Inferior parietal cortex (tissue), 1 donor: ENCODE measurements at regions not wholly inside any gene's neighbourhood (a gene's known extent, or its start where the extent isn't known, plus 50 kb on each side); places are given as distances from the start of the nearest gene placed in this dataset.
"Not testable (repeated sequence)": the region's sequence is repeated elsewhere in the genome, so short reads cannot be mapped to it uniquely, and the experiment has no call there.

ENCODE experiments used
- DNase-seq: peaks from one replicate; pipeline ENCODE4 v3.0.0-alpha.2; 2016; ENCODE audit errors: extremely low spot score

- DNase-seq, result no peak
Observed at GRCh38 chr1:8228253-8228652, 89.7 kb upstream of the SLC45A1 start.

GRCh38 chr1:8227674-8228073 lies 90.2 kb upstream of the SLC45A1 start:
- DNase-seq, result not testable (repeated sequence)

GRCh38 chr1:8226747-8227146 lies 91.2 kb upstream of the SLC45A1 start:
- no peak for DNase-seq

- not testable (repeated sequence) for DNase-seq
Observed at GRCh38 chr1:8226024-8226423, 91.9 kb upstream of the SLC45A1 start.

GRCh38 chr1:8223526-8223925 lies 94.4 kb upstream of the SLC45A1 start:
- no peak for DNase-seq

GRCh38 chr1:8222789-8223188 lies 95.1 kb upstream of the SLC45A1 start:
- no peak for DNase-seq

- no peak for DNase-seq
Observed at GRCh38 chr1:8219530-8219929, 98.4 kb upstream of the SLC45A1 start.

- no peak for DNase-seq
Observed at GRCh38 chr1:8218351-8219092, 99.4 kb upstream of the SLC45A1 start.

- no peak for DNase-seq
Observed at GRCh38 chr1:8217809-8218208, 100.1 kb upstream of the SLC45A1 start.

GRCh38 chr1:8217011-8217711 lies 100.8 kb upstream of the SLC45A1 start:
- no peak for DNase-seq

GRCh38 chr1:8216005-8216404 lies 101.9 kb upstream of the SLC45A1 start:
- DNase-seq, result no peak

- no peak for DNase-seq
Observed at GRCh38 chr1:8214501-8215173, 103.3 kb upstream of the SLC45A1 start.

GRCh38 chr1:8213676-8214075 lies 104.2 kb upstream of the SLC45A1 start:
- DNase-seq, result no peak

GRCh38 chr1:8213136-8213535 lies 104.8 kb upstream of the SLC45A1 start:
- DNase-seq, result no peak

- DNase-seq, result no peak
Observed at GRCh38 chr1:8212580-8213031, 105.3 kb upstream of the SLC45A1 start.

- no peak for DNase-seq
Observed at GRCh38 chr1:8211883-8212579, 105.9 kb upstream of the SLC45A1 start.

GRCh38 chr1:8211251-8211882 lies 106.5 kb upstream of the SLC45A1 start:
- no peak for DNase-seq

GRCh38 chr1:8207202-8207601 lies 110.7 kb upstream of the SLC45A1 start:
- no peak for DNase-seq

- DNase-seq, result no peak
Observed at GRCh38 chr1:8206391-8206790, 111.5 kb upstream of the SLC45A1 start.

- no peak for DNase-seq
Observed at GRCh38 chr1:8205771-8206170, 112.1 kb upstream of the SLC45A1 start.

- DNase-seq, result no peak
Observed at GRCh38 chr1:8204826-8205225, 113.1 kb upstream of the SLC45A1 start.

GRCh38 chr1:8203551-8203950 lies 114.4 kb upstream of the SLC45A1 start:
- no peak for DNase-seq
